NCI-H82 treated with DMSO at 0.1 percent for 48 hours (cell line): ENCODE measurements at regions not wholly inside any gene's neighbourhood (a gene's known extent, or its start where the extent isn't known, plus 50 kb on each side); places are given as distances from the start of the nearest gene placed in this dataset.

ENCODE experiments used
- DNase-seq: peaks from one replicate; lab custom pipeline; 2025; ENCODE audit not compliant: unreplicated experiment; lab: John Stamatoyannopoulos, UW

DNA sequence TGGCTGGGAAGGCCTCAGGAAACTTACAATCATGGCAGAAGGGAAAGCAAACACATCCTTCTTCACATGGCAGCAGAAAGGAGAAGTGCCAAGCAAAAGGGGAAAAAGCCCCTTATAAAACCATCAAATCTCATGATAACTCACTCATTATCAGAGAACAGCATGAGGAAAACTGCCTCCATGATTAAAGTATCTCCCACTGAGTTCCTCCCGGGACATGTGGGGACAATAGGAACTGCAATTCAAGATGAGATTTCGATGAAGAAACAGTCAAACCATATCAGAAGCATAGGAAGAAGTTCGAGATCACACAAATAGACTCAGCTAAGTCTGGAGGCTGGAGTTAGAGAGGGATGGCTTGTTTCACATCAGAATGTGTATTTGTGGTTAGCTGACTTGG lies 869.4 kb upstream of the PHF14 start:
- no peak for DNase-seq

GRCh38 chr7:10106609-10107008 lies 867.1 kb upstream of the PHF14 start:
- DNase-seq = no peak

DNA sequence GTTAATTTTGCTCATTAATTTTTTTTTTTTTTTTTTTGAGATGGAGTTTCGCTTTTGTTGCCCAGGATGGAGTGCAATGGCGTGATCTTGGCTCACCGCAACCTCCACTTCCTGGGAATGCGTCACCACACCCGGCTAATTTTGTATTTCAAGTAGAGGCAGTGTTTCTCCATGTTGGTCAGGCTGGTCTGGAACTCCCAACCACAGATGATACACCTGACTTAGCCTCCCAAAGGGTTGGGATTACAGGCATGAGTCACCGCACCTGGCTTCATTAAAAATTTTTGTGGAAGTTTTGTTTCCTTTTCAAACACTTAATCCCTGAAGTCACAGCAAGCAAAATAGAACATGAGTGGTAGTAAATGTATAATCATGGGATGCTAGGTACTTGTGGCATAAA lies 857.2 kb upstream of the PHF14 start:
- no peak for DNase-seq

- no peak for DNase-seq
Observed at GRCh38 chr7:10117815-10118214, 855.9 kb upstream of the PHF14 start.

DNA sequence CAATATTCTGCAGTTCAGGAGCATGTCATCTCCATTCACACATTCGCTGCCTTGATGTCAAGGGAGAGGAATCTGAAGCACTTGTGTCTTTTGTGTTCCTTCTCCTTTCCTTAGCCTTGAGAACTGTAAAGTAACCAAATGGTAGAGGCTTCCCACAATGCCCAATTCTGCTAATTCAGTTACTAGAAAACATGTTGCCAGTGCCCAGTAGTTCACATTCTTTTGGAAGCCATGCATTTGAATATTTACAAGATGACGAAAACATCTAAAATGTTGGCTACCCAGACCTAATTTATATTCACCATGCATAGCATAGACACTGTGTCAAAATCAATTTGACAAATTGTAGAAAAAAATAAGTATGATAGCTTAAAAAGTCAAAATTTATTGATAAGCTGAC lies 852.7 kb upstream of the PHF14 start:
- no peak for DNase-seq

DNA sequence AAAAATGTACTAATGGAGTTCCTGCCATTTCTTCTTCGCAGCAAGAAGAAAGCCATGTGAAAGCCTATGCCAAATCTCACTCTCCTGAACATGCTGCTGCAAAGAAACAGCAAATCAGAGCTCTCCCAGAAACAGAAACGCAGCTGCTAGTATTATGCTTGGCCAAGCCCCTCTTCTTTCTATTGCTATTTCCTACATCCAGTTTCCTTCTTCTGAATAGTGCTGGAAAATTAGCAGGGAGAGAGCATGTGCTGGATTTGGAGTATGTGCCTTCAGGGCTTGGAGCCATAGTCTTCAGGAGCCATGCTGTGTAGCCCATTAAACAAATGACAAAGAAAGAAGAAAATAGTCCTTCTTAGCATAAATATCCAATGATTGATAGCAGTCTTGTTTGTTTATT lies 852.0 kb upstream of the PHF14 start:
- DNase-seq = no peak

- DNase-seq = peak; percentile 80
Observed at GRCh38 chr7:10122551-10123100, 851.0 kb upstream of the PHF14 start.

DNA sequence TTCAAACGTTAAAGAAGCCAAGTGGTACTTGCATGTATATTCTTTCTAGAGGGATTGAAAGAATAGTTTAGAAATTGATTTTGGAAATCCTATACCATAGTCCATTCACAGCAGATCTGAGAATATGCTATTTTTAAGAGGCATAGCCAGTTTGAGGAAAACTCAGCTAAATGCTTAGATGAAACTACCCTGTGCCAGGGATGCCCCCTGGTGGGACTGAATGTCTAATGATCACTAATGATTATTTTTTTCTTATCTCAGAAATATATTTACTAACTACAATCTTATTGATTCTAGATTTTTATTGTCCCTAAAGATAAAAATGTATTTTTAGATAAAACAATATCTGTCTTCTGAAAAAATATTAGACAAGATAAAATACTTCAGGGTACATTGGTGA lies 844.9 kb upstream of the PHF14 start:
- DNase-seq = no peak

- DNase-seq = no peak
Observed at GRCh38 chr7:10138087-10138854, 835.4 kb upstream of the PHF14 start.

DNA sequence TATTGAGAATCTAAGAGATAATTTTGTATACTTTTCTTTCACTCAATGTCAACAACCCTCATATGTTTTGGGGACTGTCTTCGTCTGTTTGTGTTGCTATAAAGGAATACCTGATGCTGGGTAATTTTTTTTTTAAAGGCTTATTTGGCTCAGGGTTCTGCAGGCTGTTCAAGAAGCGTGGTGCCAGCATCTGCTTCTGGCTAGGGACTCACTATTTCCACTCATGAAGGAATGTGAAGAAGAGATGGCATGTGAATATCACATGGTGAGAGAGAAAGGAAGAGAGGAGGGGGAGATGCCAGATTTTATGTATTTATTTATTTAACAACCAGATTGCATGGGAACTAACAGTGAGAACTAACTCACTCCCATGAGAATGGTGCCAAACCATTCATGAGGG lies 827.4 kb upstream of the PHF14 start:
- DNase-seq = no peak

DNA sequence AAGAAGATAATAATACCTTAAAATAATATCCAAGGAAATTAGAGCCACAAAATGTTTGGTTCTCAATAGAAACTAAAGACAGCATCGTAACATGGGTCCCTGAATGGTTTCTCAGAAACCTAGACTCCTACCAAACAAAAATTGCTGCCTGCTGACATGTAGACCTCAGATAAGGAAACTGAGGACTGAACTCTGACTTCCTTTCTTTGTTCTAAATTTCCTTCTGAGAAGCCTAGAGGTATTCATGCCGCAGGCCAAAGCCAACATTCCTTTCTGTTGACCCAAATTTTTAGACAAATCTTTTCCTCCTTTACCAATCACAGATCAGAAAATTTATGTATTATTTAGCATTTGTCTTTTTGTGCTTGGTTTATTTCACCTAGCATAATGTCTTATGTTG lies 816.7 kb upstream of the PHF14 start:
- no peak for DNase-seq

GRCh38 chr7:10181996-10182395 lies 791.7 kb upstream of the PHF14 start:
- no peak for DNase-seq

- no peak for DNase-seq
Observed at GRCh38 chr7:10192074-10192473, 781.6 kb upstream of the PHF14 start.

- no peak for DNase-seq
Observed at GRCh38 chr7:10205696-10206095, 768.0 kb upstream of the PHF14 start.

DNA sequence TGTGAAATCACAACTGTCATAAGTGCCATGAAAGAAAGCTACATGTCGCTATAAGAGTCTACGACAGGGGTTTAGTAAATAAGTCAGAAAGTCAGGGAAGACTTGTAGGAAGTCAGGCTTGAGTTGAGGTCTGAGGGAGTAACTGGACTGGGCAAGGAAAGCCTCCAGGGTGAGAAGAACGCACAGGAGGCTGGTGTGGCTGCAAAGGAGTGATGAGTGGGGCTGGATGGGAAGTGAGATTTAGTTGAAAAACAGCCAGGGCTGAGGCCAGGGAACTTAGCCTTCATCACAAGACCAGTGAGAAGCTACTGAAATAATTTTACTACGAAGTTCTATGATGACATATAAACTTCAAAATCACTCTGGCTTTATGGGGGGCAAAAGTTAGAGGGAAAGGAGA lies 763.7 kb upstream of the PHF14 start:
- DNase-seq = no peak

DNA sequence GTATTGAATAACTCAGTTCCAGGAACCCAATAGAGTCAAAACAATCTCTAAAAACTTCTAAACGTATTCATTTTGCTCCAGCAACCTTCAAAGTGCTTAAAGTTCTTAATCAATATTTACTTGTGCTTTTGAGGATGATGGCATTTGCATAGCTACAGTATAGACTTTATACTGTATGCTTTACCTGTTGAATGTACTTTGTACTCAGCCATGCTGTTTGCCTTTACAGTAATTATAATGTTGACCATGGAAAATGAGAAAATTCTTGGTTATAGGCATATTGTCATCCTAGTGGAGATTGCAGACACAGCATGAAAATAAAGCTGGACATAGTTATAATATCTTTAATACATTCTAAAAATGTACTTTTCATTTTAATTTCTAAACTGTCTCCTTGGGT lies 762.7 kb upstream of the PHF14 start:
- no peak for DNase-seq

DNA sequence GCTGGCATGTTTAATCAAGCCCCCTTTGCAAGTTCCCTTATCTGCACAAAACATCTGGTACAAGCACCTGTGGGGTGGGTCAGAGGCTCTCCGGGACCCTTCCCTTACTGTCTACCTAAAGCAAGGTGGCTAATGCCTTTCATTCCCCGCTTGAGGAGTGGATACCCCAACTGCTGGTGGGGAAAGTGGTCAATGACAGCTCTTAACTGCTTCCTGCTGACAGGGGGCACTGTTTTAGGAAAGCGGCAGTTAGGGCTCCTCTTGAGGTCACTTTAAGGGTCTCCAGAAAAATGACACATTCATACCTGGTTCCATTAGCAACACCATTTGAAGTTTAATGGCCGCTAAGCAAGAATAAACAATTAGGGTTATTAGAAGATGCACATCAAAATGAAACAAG lies 761.8 kb upstream of the PHF14 start:
- DNase-seq = no peak

- DNase-seq = no peak
Observed at GRCh38 chr7:10212649-10213048, 761.0 kb upstream of the PHF14 start.

GRCh38 chr7:10216462-10216861 lies 757.2 kb upstream of the PHF14 start:
- DNase-seq = no peak

- no peak for DNase-seq
Observed at GRCh38 chr7:10221084-10221483, 752.6 kb upstream of the PHF14 start.

DNA sequence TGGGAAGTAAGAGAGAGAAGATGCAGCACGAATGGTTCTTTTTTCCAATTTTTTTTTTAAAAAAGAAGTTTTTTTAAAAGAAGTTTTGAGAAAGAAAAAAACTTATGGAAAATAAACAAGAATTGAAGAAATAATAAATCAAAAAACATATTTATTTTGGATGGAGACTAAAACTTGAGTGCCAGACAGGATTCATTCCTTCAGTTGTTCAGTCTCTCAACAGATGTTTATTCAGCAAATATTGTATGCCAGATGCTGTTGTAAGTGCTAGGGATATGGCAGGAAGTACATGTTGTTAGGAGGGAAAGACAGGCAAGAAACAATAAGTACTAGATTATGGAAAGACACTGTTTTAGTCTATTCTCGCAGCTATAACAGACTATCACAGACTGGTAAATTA lies 750.7 kb upstream of the PHF14 start:
- no peak for DNase-seq

DNA sequence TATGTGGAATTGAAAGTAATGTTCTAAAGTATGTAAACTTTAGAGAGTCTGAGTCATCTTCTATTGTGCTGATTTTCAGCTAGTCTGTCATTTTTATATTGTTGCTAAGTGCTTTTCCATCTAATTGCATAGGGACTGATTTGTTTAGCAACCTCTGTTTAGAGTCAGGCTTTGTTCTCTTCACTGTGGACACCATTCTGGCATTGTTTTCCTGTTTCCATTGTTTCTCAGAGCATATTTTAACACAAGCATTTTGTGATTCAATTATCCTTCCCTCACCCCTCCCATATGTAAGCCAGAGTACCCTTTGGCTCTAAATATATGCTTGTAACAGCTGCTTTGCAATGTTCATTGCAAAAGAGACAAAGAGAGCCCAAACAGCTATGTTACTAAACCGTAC lies 748.4 kb upstream of the PHF14 start:
- no peak for DNase-seq

- no peak for DNase-seq
Observed at GRCh38 chr7:10237306-10237705, 736.4 kb upstream of the PHF14 start.
